ENCODE measurements at regions not wholly inside any gene's neighbourhood (a gene's known extent, or its start where the extent isn't known, plus 50 kb on each side); places are given as distances from the start of the nearest gene placed in this dataset.
"Not testable (repeated sequence)": the region's sequence is repeated elsewhere in the genome, so short reads cannot be mapped to it uniquely, and the experiment has no call there.

DNA sequence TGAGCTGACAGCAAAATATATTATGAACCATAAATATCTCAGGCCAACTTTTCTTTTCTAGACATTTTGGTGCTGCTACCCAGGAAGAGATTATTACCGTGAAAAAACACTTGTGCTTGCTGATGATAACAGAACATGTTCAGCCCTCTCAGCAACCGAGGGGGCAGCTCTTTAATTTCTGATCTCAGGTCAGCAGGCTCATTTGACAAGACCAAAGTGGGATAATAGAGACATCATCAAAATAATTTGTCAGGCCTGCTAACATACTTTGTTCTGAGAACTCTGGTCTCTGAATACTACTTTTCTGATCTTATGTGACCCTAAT is 645.9 kb upstream of the KCNMB2 start:
- H3F3A ChIP-seq (ENCODE audit: control insufficient read depth, insufficient read depth): no peaks in the 10 kb centered on the region
- no peak overlapping the region for H3K4me3 ChIP-seq (ENCODE audit: low read length)
- H3K36me3 ChIP-seq (ENCODE audit: control insufficient read depth, low read length): no peaks in the 10 kb centered on the region
- H3K79me2 ChIP-seq (ENCODE audit: control insufficient read depth, low read length): no peaks in the 10 kb centered on the region
- H3K9me3 ChIP-seq (ENCODE audit: control insufficient read depth, insufficient read depth, low read length): no peaks in the 10 kb centered on the region
- H3K27me3 ChIP-seq (ENCODE audit: control insufficient read depth, low read length): no peaks in the 10 kb centered on the region
- H3K4me1 ChIP-seq (ENCODE audit: control insufficient read depth, low read length): no peaks in the 10 kb centered on the region
- no peaks in the 10 kb centered on the region for H4K20me1 ChIP-seq (ENCODE audit: control insufficient read depth, insufficient read depth, low read depth, low read length)
- no peak overlapping the region for H3K27ac ChIP-seq (ENCODE audit: low read depth, low read length)
- H3K9me2 ChIP-seq (replicated peaks; ENCODE audit: control insufficient read depth, low read length): no peaks in the 10 kb centered on the region
- TF ChIP-seq, protein P1, sequence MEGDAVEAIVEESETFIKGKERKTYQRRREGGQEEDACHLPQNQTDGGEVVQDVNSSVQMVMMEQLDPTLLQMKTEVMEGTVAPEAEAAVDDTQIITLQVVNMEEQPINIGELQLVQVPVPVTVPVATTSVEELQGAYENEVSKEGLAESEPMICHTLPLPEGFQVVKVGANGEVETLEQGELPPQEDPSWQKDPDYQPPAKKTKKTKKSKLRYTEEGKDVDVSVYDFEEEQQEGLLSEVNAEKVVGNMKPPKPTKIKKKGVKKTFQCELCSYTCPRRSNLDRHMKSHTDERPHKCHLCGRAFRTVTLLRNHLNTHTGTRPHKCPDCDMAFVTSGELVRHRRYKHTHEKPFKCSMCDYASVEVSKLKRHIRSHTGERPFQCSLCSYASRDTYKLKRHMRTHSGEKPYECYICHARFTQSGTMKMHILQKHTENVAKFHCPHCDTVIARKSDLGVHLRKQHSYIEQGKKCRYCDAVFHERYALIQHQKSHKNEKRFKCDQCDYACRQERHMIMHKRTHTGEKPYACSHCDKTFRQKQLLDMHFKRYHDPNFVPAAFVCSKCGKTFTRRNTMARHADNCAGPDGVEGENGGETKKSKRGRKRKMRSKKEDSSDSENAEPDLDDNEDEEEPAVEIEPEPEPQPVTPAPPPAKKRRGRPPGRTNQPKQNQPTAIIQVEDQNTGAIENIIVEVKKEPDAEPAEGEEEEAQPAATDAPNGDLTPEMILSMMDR (IDR thresholded peaks at IDR 0.05; ENCODE audit: low read depth, low read length, poor library complexity, severe bottlenecking): no peak
- TF ChIP-seq EZH2phosphoT487 (IDR thresholded peaks at IDR 0.05; ENCODE audit: borderline replicate concordance, low read length): no peak
- H3K4me2 ChIP-seq (ENCODE audit: low read length): no peak overlapping the region

DNA sequence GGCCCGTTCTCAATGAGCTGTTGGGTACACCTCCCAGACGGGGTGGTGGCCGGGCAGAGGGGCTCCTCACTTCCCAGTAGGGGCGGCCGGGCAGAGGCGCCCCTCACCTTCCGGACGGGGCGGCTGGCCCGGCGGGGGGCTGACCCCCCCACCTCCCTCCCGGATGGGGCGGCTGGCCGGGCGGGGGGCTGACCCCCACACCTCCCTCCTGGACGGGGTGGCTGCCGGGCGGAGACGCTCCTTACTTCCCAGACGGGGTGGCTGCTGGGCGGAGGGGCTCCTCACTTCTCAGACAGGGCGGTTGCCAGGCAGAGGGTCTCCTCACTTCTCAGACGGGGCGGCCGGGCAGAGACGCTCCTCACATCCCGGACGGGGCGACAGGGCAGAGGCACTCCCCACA is 644.7 kb upstream of the KCNMB2 start:
- H4K20me1 ChIP-seq (ENCODE audit: control insufficient read depth, insufficient read depth, low read depth, low read length); H3K9me2 ChIP-seq (replicated peaks; ENCODE audit: control insufficient read depth, low read length); H3K27ac ChIP-seq (ENCODE audit: low read depth, low read length); H3F3A ChIP-seq (ENCODE audit: control insufficient read depth, insufficient read depth); H3K4me2 ChIP-seq (ENCODE audit: low read length); H3K4me3 ChIP-seq (ENCODE audit: low read length); H3K9me3 ChIP-seq (ENCODE audit: control insufficient read depth, insufficient read depth, low read length); H3K4me1 ChIP-seq (ENCODE audit: control insufficient read depth, low read length); H3K27me3 ChIP-seq (ENCODE audit: control insufficient read depth, low read length); H3K79me2 ChIP-seq (ENCODE audit: control insufficient read depth, low read length); H3K36me3 ChIP-seq (ENCODE audit: control insufficient read depth, low read length): not testable (repeated sequence)

DNA sequence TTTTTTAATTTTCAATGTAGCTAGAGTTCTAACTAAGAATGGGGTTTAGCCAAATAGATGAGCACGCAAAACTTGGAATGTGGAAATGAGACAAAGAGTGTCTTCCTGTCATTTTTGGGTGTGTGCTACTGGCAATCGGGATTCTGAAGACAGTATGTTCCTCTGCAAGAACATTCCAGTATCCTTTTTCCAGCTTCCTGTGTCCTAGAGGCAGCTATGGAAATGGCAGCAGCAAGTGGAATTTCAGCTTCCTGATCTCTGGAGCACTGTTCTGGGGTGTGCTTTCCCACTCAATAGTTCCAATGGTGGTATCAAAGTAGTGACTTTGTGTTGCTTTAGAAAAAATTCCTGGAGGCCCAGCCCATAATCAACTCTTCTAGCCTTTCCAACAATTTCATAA is 642.9 kb upstream of the KCNMB2 start:
- Histone ChIP-seq H3K4me1 (ENCODE audit: control insufficient read depth, low read length) (no peaks in the 10 kb centered on the region), H3K4me3 (ENCODE audit: low read length) (no peak overlapping the region), H3K9me2 (replicated peaks; ENCODE audit: control insufficient read depth, low read length) (no peaks in the 10 kb centered on the region), H3K79me2 (ENCODE audit: control insufficient read depth, low read length) (no peaks in the 10 kb centered on the region), H3K4me2 (ENCODE audit: low read length) (no peak overlapping the region), H3K27me3 (ENCODE audit: control insufficient read depth, low read length) (no peaks in the 10 kb centered on the region), H3K27ac (ENCODE audit: low read depth, low read length) (no peak overlapping the region), H4K20me1 (ENCODE audit: control insufficient read depth, insufficient read depth, low read depth, low read length) (no peaks in the 10 kb centered on the region), H3F3A (ENCODE audit: control insufficient read depth, insufficient read depth) (no peaks in the 10 kb centered on the region), H3K36me3 (ENCODE audit: control insufficient read depth, low read length) (no peaks in the 10 kb centered on the region), H3K9me3 (ENCODE audit: control insufficient read depth, insufficient read depth, low read length) (peaks cover 1% of the 10 kb centered on the region; the same call in 1 of the 2 replicates)
- TF ChIP-seq EZH2phosphoT487 (IDR thresholded peaks at IDR 0.05; ENCODE audit: borderline replicate concordance, low read length): no peak
- TF ChIP-seq, protein P1 (IDR thresholded peaks at IDR 0.05; ENCODE audit: low read depth, low read length, poor library complexity, severe bottlenecking): no peak

DNA sequence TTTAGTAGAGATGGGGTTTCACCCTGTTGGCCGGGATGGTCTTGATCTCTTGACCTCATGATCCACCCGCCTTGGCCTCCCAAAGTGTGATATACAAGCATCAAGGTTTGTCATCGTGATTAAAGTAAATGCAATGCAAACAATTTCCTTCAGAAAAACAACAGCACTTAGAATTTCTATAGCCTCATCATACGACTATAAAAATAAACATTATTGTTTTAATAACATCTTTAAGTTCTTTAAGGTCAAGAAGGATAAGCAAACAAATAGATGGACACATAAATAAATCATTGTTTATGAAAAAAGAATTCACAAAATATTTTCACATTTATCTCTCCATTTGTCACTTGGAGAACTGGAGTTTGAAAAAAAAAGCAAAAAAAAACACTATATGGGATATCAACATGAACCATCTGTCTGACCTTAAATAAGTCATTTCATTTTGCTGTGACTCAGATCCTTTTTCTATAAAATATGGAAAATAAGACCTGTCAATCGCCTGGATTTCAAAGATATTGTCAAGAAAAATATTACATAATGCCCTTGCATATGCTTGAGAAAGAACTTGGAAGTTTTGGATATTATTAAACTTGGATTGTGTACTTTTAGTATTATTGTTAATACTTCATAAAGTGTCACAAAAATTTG is 642.0 kb upstream of the KCNMB2 start:
- Histone ChIP-seq H3K36me3 (ENCODE audit: control insufficient read depth, low read length) (no peaks in the 10 kb centered on the region), H3F3A (ENCODE audit: control insufficient read depth, insufficient read depth) (no peaks in the 10 kb centered on the region), H3K27me3 (ENCODE audit: control insufficient read depth, low read length) (no peaks in the 10 kb centered on the region), H3K9me3 (ENCODE audit: control insufficient read depth, insufficient read depth, low read length) (peaks cover 10% of the 10 kb centered on the region; the same call in 1 of the 2 replicates), H3K79me2 (ENCODE audit: control insufficient read depth, low read length) (no peaks in the 10 kb centered on the region), H3K4me2 (ENCODE audit: low read length) (no peak overlapping the region), H3K27ac (ENCODE audit: low read depth, low read length) (no peak overlapping the region), H4K20me1 (ENCODE audit: control insufficient read depth, insufficient read depth, low read depth, low read length) (no peaks in the 10 kb centered on the region), H3K4me3 (ENCODE audit: low read length) (no peak overlapping the region), H3K4me1 (ENCODE audit: control insufficient read depth, low read length) (no peaks in the 10 kb centered on the region), H3K9me2 (replicated peaks; ENCODE audit: control insufficient read depth, low read length) (no peaks in the 10 kb centered on the region)
- no peak for TF ChIP-seq EZH2phosphoT487 (IDR thresholded peaks at IDR 0.05; ENCODE audit: borderline replicate concordance, low read length)
- TF ChIP-seq, protein P1 (IDR thresholded peaks at IDR 0.05; ENCODE audit: low read depth, low read length, poor library complexity, severe bottlenecking): no peak
